ENCODE measurements at regions not wholly inside any gene's neighbourhood (a gene's known extent, or its start where the extent isn't known, plus 50 kb on each side); places are given as distances from the start of the nearest gene placed in this dataset.
A peak's percentile ranks its signal among the peaks of the same experiment; 100 is the strongest.

- H3K4me3 ChIP-seq: no peak overlapping the region
- DNase-seq: no peak
- intact Hi-C loops (cut with DNase I; ENCODE audit: low total_unique reads): no loop called here
These were observed 489.3 kb upstream of the RUNX1 start for GRCh38 chr21:35538386-35538785.

GRCh38 chr21:35537604-35538003 lies 488.5 kb upstream of the RUNX1 start:
- in situ Hi-C loops (cut with MboI; ENCODE audit: low sequenced_read_pairs in 4 of 4) (no loop called here), intact Hi-C loops (cut with DNase I; ENCODE audit: low total_unique reads) (no loop called here)
- ATAC-seq (no peak), DNase-seq (no peak)
- H3K27me3 ChIP-seq: no peaks in the 10 kb centered on the region
- H3K36me3 ChIP-seq: no peaks in the 10 kb centered on the region
- no peaks in the 10 kb centered on the region for H3K4me1 ChIP-seq
- TF ChIP-seq POLR2A (IDR thresholded peaks at IDR 0.05): no peak
- no peak for TF ChIP-seq CTCF (IDR thresholded peaks at IDR 0.05 in 4 of 5, conservative IDR thresholded peaks at IDR 0.05 in 1 of 5)
- H3K9me3 ChIP-seq: no peaks in the 10 kb centered on the region
- H3K4me3 ChIP-seq: no peak overlapping the region
- no peak overlapping the region for H3K27ac ChIP-seq

More at GRCh38 chr21:35538386-35538785, 489.3 kb upstream of the RUNX1 start:
- TF ChIP-seq POLR2A (IDR thresholded peaks at IDR 0.05) (no peak), CTCF (IDR thresholded peaks at IDR 0.05 in 4 of 5, conservative IDR thresholded peaks at IDR 0.05 in 1 of 5) (no peak)
- Histone ChIP-seq H3K36me3 (no peaks in the 10 kb centered on the region), H3K27ac (no peak overlapping the region), H3K27me3 (no peaks in the 10 kb centered on the region), H3K4me1 (no peaks in the 10 kb centered on the region), H3K9me3 (no peaks in the 10 kb centered on the region)
- in situ Hi-C loops (cut with MboI; ENCODE audit: low sequenced_read_pairs in 4 of 4): no loop called here
- ATAC-seq: no peak

- H3K4me1 ChIP-seq: no peaks in the 10 kb centered on the region
- no peak overlapping the region for H3K4me3 ChIP-seq
- H3K27ac ChIP-seq: no peak overlapping the region
- DNase-seq (no peak), ATAC-seq (no peak)
- no peaks in the 10 kb centered on the region for H3K27me3 ChIP-seq
- TF ChIP-seq CTCF (IDR thresholded peaks at IDR 0.05 in 4 of 5, conservative IDR thresholded peaks at IDR 0.05 in 1 of 5) (no peak), POLR2A (IDR thresholded peaks at IDR 0.05) (no peak)
- H3K9me3 ChIP-seq: no peaks in the 10 kb centered on the region
- in situ Hi-C loops (cut with MboI; ENCODE audit: low sequenced_read_pairs in 4 of 4): no loop called here
- H3K36me3 ChIP-seq: no peaks in the 10 kb centered on the region
- intact Hi-C loops (cut with DNase I; ENCODE audit: low total_unique reads): no loop called here
These were observed 484.8 kb upstream of the RUNX1 start for GRCh38 chr21:35533893-35534292.

- H3K9me3 ChIP-seq: no peaks in the 10 kb centered on the region
- in situ Hi-C loops (cut with MboI; ENCODE audit: low sequenced_read_pairs in 4 of 4) (no loop called here), intact Hi-C loops (cut with DNase I; ENCODE audit: low total_unique reads) (no loop called here)
- H3K36me3 ChIP-seq: no peaks in the 10 kb centered on the region
- no peak overlapping the region for H3K27ac ChIP-seq
- TF ChIP-seq POLR2A (IDR thresholded peaks at IDR 0.05) (no peak), CTCF (IDR thresholded peaks at IDR 0.05 in 4 of 5, conservative IDR thresholded peaks at IDR 0.05 in 1 of 5) (no peak)
- H3K4me3 ChIP-seq: no peak overlapping the region
- DNase-seq: no peak
- H3K4me1 ChIP-seq: no peaks in the 10 kb centered on the region
- no peak for ATAC-seq
- H3K27me3 ChIP-seq: no peaks in the 10 kb centered on the region
These were observed 481.7 kb upstream of the RUNX1 start for GRCh38 chr21:35530766-35531165.

GRCh38 chr21:35529171-35529863 lies 480.2 kb upstream of the RUNX1 start:
- Histone ChIP-seq H3K4me3 (peak overlapping the region; percentile 9 to 39 (median 34)), H3K9me3 (no peaks in the 10 kb centered on the region), H3K27me3 (no peaks in the 10 kb centered on the region), H3K36me3 (no peaks in the 10 kb centered on the region), H3K4me1 (no peaks in the 10 kb centered on the region), H3K27ac (no peak overlapping the region)
- no peak for TF ChIP-seq CTCF (IDR thresholded peaks at IDR 0.05 in 4 of 5, conservative IDR thresholded peaks at IDR 0.05 in 1 of 5)
- TF ChIP-seq POLR2A (IDR thresholded peaks at IDR 0.05): no peak
- intact Hi-C loops (cut with DNase I; ENCODE audit: low total_unique reads) (no loop called here), in situ Hi-C loops (cut with MboI; ENCODE audit: low sequenced_read_pairs in 4 of 4) (no loop called here)
- ATAC-seq (no peak), DNase-seq (no peak)
